Right lobe of liver (tissue), 4 donors: ENCODE measurements at regions not wholly inside any gene's neighbourhood (a gene's known extent, or its start where the extent isn't known, plus 50 kb on each side); places are given as distances from the start of the nearest gene placed in this dataset.

ENCODE experiments used
- POLR2A ChIP-seq: fragments of 450-650 bp; IDR thresholded peaks from one replicate; pipeline ENCODE4 v1.6.1; 2017; ENCODE audit warnings: antibody characterized with exemption, mild to moderate bottlenecking
- TF ChIP-seq, protein P1 (sequence below), 4 donors: fragments of 200-600 bp in 3 of 4; fragments of 450-650 bp in 1 of 4; IDR thresholded peaks; one replicate each; pipeline versions ENCODE4 v1.5.1 to v1.8.0; 2016 to 2022; ENCODE audit warnings: antibody characterized with exemption in 4 of 4, mild to moderate bottlenecking in 2 of 4
- donor health status: DM: no; HTN: no; CAD: no.
- donor health status: DM: no; HTN: no; CAD: no.
- donor health status: DM: no; HTN: yes; CAD: no.

DNA sequence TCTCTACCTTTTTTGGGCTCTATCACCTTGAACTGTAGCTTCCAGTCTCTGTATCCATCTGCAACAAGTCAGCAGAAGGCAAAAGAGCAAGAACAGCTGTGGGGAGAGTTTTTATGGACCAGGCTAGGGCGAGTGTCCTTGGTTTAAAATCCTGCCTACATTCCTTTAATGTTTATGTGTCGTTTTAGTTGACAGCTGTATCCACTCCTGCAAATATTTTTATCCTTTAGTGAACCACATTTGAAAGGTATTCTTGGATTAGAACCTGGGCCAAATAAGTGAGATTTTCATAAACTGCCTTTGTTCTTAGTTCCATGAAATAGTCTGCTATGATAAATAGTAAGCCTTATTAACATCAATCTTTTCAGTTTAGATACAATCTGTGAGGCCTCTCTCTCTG lies 712.2 kb downstream of the ETS1 start:
- TF ChIP-seq, protein P1, sequence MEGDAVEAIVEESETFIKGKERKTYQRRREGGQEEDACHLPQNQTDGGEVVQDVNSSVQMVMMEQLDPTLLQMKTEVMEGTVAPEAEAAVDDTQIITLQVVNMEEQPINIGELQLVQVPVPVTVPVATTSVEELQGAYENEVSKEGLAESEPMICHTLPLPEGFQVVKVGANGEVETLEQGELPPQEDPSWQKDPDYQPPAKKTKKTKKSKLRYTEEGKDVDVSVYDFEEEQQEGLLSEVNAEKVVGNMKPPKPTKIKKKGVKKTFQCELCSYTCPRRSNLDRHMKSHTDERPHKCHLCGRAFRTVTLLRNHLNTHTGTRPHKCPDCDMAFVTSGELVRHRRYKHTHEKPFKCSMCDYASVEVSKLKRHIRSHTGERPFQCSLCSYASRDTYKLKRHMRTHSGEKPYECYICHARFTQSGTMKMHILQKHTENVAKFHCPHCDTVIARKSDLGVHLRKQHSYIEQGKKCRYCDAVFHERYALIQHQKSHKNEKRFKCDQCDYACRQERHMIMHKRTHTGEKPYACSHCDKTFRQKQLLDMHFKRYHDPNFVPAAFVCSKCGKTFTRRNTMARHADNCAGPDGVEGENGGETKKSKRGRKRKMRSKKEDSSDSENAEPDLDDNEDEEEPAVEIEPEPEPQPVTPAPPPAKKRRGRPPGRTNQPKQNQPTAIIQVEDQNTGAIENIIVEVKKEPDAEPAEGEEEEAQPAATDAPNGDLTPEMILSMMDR (IDR thresholded peaks at IDR 0.05): no peak
- TF ChIP-seq POLR2A: no peak
